Aorta (tissue), 5 donors: ENCODE measurements at regions not wholly inside any gene's neighbourhood (a gene's known extent, or its start where the extent isn't known, plus 50 kb on each side); places are given as distances from the start of the nearest gene placed in this dataset.

Experiments
- ATAC-seq: fragments of 200-7000 bp; cut with Tn5 transposase; one replicate; pipeline ENCODE4 v1.9.1; 2022; ENCODE audit warnings: moderate library complexity; ENCODE audit not compliant: low FRiP score
- DNase-seq, 2 donors: peaks; one replicate each; pipeline ENCODE4 v3.0.0-alpha.2; 2020
- H3K27ac ChIP-seq, 2 donors: one replicate each; pipeline ENCODE4 v1.5.1; 2013; ENCODE audit warnings: low read length in 2 of 2, mild to moderate bottlenecking in 2 of 2, moderate library complexity in 2 of 2, control low read depth in 1 of 2, inconsistent platforms in 1 of 2, low read depth in 1 of 2
- H3K27me3 ChIP-seq, 2 donors: one replicate each; pipeline ENCODE4 v1.6.1; 2013; ENCODE audit warnings: control low read depth in 1 of 2, low read length in 1 of 2, mild to moderate bottlenecking in 1 of 2, moderate library complexity in 1 of 2; ENCODE audit not compliant: insufficient read depth in 2 of 2, control insufficient read depth in 1 of 2
- H3K36me3 ChIP-seq, 2 donors: one replicate each; pipeline ENCODE4 v1.6.1; 2013; ENCODE audit warnings: control low read depth in 1 of 2, low read length in 1 of 2, mild to moderate bottlenecking in 1 of 2; ENCODE audit not compliant: insufficient read depth in 2 of 2, control insufficient read depth in 1 of 2
- H3K4me1 ChIP-seq, 2 donors: one replicate each; pipeline ENCODE4 v1.6.1; 2013; ENCODE audit warnings: low read length in 2 of 2, control low read depth in 1 of 2, mild to moderate bottlenecking in 1 of 2, moderate library complexity in 1 of 2; ENCODE audit not compliant: insufficient read depth in 2 of 2, control insufficient read depth in 1 of 2
- H3K4me3 ChIP-seq, 2 donors: one replicate each; pipeline ENCODE4 v1.5.1; 2013; ENCODE audit warnings: low read length in 2 of 2, control low read depth in 1 of 2, mild to moderate bottlenecking in 1 of 2
- H3K9me3 ChIP-seq: one replicate; pipeline ENCODE4 v1.6.1; 2013; ENCODE audit warnings: mild to moderate bottlenecking, low read length; ENCODE audit not compliant: control insufficient read depth
- WGBS, 2 donors: extraction: QIAGEN DNeasy Blood & Tissue Kit; methylation state at CpG; one replicate each; pipeline ENCODE4 v1.1.7; 2013; 5-methylcytosine and 5-hydroxymethylcytosine counted together
- intact Hi-C, 2 donors: fragments of 100-400 bp; cut with DNase I; formaldehyde crosslinking; loops; one replicate each; pipeline versions ENCODE4 v1.14.2 to v1.15.0; 2022
- donor health status: healthy with polysubstance abuse.
- donor health status: Bipolar disorder and iron deficiency.
- donor health status: DM: no; HTN: no; CAD: no.
- donor health status: DM: no; HTN: no; CAD: no.
- donor health status: DM: yes; HTN: yes; CAD: no.

DNA sequence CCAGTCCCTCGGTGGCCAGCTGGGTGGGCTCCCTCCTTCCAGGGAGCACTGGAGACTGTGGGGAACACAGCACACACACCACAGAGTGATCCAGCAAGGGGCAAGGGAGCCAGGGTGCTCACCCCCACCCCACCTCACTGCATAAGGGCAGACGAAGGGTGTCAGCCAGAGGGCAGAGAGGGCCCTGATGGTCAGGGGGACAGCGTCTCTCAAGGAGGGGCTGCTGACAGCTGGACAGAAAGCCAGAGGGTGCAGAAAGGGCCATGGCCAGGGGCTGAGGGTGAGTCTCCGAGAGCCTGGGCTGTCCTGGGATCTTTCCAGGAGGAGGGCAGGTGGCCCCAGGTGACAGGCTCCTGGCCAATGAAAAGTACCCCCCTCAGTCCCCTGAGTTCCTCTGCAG, 73.4 kb upstream of the PMEPA1 start:
- H3K27ac ChIP-seq = no peak overlapping the region
- no peak overlapping the region for H3K4me3 ChIP-seq
- no peaks in the 10 kb centered on the region for H3K4me1 ChIP-seq
- no peaks in the 10 kb centered on the region for H3K36me3 ChIP-seq
- ATAC-seq = no peak
- DNase-seq = no peak
- no peaks in the 10 kb centered on the region for H3K9me3 ChIP-seq
- 90 to 92% methylated on average over 3 to 4 of the region's 4 CpGs for WGBS, 2 donors
- intact Hi-C loops = no loop called here
- H3K27me3 ChIP-seq = no peaks in the 10 kb centered on the region

GRCh38 chr20:57782631-57783041, 72.8 kb upstream of the PMEPA1 start:
- no peak overlapping the region for H3K27ac ChIP-seq
- H3K4me3 ChIP-seq = no peak overlapping the region
- H3K36me3 ChIP-seq = no peaks in the 10 kb centered on the region
- DNase-seq (peak in 1 of 2 donors; percentile 66), ATAC-seq (no peak)
- intact Hi-C loops = no loop called here
- no peaks in the 10 kb centered on the region for H3K27me3 ChIP-seq
- no peaks in the 10 kb centered on the region for H3K9me3 ChIP-seq
- H3K4me1 ChIP-seq = no peaks in the 10 kb centered on the region
- WGBS, 2 donors = 77 to 81% methylated on average over 12 of the region's 12 CpGs

DNA sequence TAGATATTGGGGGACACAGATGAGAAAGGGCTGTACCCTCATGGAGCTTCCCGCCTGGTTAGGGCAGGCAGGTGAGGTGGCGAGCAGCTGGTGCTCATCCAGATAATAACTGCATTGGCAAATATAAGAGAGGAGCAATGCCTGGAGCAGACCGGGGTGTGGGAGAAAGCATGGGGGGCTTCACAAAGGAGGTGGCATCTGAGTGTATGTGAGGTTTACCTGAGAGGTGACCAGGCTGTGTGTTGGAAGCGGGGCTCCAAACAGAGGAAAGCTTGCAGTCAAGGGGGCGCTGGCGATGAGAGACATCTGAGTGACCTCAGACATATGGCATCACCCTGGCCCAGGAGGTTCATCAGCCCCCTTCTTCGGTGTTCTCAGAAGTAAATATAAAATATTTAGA, 72.1 kb upstream of the PMEPA1 start:
- Histone ChIP-seq H3K9me3 (no peaks in the 10 kb centered on the region), H3K27me3 (no peaks in the 10 kb centered on the region), H3K36me3 (no peaks in the 10 kb centered on the region), H3K4me3 (no peak overlapping the region), H3K4me1 (no peaks in the 10 kb centered on the region), H3K27ac (no peak overlapping the region)
- intact Hi-C loops = no loop called here
- no peak for ATAC-seq
- 92 to 98% methylated on average over 7 of the region's 7 CpGs for WGBS, 2 donors
- DNase-seq = no peak

DNA sequence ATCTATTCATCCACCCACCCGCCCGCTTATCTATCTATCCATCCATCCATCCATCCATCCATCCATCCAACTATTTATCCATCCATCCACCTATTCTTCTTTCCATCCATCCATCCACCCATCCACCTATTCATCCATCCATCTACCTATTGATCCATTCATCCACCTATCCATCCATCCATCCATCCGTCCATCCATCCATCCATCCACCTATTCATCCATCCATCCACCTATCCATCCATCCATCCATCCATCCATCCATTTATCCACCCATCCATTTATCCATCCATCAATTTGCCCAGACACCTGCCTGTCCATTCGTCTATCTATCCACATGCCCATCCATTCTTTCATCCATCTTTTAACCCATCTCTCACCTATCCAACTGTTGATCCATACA, 71.1 kb upstream of the PMEPA1 start:
- H3K4me1 ChIP-seq = no peaks in the 10 kb centered on the region
- intact Hi-C loops = no loop called here
- H3K27ac ChIP-seq = no peak overlapping the region
- H3K9me3 ChIP-seq = no peaks in the 10 kb centered on the region
- H3K27me3 ChIP-seq = no peaks in the 10 kb centered on the region
- DNase-seq (no peak), ATAC-seq (no peak)
- 94 to 96% methylated on average over 4 of the region's 4 CpGs for WGBS, 2 donors
- no peaks in the 10 kb centered on the region for H3K36me3 ChIP-seq
- H3K4me3 ChIP-seq = no peak overlapping the region

- DNase-seq (no peak), ATAC-seq (no peak)
- Histone ChIP-seq H3K9me3 (no peaks in the 10 kb centered on the region), H3K4me1 (no peaks in the 10 kb centered on the region), H3K27me3 (no peaks in the 10 kb centered on the region), H3K27ac (no peak overlapping the region), H3K4me3 (no peak overlapping the region), H3K36me3 (no peaks in the 10 kb centered on the region)
- WGBS, 2 donors = 90 to 91% methylated on average over 5 of the region's 5 CpGs
- intact Hi-C loops = no loop called here
Observed at GRCh38 chr20:57780398-57780797, 70.6 kb upstream of the PMEPA1 start.

DNA sequence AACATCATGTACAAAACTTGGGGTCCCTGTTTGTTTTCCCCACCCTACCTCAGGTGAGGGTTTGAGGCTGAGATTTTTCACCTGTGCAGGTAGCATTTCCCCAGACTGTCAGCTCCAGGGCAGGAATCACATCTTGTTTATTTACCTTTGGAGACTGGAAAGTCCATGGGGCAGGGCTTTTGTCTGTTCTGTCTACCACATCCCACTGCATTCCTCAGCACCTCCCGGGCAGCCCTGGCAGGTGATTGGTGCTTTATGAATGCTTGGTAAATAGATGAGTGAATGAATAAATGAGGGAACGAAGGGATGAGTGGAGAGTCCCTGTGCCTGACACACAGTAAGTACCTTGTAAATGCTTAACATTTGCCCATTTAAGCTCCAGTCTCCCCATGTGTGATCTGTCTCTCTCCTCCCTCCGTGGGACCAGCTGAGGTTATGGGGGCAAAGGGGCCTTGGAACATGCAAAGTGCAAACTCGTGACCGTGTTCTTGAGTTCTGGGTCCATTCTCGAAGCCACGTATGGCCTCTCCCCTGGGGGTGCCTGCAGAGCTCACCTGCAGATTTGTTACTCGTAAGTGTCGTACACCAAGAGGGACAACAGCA, 69.7 kb upstream of the PMEPA1 start:
- intact Hi-C loops = no loop called here
- 94 to 95% methylated on average over 9 of the region's 9 CpGs for WGBS, 2 donors
- Histone ChIP-seq H3K4me3 (no peak overlapping the region), H3K27ac (no peak overlapping the region), H3K27me3 (no peaks in the 10 kb centered on the region), H3K36me3 (no peaks in the 10 kb centered on the region), H3K4me1 (no peaks in the 10 kb centered on the region), H3K9me3 (no peaks in the 10 kb centered on the region)
- ATAC-seq = no peak
- DNase-seq = no peak

DNA sequence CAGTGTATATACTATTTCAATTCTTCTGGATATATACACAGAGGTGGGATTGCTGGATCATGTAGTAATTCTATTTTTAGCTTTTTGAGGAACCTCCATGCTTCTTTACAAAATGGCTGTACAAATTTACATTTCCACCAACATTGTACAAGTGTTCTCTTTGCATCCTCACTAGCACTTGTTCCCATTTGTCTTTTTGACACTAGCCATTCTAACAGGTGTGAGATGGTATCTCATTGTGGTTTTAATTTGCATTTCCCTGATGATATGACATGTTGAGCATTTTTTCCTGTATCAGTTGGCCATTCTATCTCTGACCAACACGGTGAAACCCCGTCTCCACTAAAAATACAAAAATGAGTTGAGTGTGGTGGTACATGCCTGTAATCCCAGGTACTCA, 68.1 kb upstream of the PMEPA1 start:
- DNase-seq = no peak
- 97 to 98% methylated on average over 2 of the region's 2 CpGs for WGBS, 2 donors
- intact Hi-C loops = no loop called here
- Histone ChIP-seq H3K27me3 (no peaks in the 10 kb centered on the region), H3K36me3 (no peaks in the 10 kb centered on the region), H3K4me3 (no peak overlapping the region), H3K4me1 (no peaks in the 10 kb centered on the region), H3K9me3 (no peaks in the 10 kb centered on the region), H3K27ac (no peak overlapping the region)
- no peak for ATAC-seq

DNA sequence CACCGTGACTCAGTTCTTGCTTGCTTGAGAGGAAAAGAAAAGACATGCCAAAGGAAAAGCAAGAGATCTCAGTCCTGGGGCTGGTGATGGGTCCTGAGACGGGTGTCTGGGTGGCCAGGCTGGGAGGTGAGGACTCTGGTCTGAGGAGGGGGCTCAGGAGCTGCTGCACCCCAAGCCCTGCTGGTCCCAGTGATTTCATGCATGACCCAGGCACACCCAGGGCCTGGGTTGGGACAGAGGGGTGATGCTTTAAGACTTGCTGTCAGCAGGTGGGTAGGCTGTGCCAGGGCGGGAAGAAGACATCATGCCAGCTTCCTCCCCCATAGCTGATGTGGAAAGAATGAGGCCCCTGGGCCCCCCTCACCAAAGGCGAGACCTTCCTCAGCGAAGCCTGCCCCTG, 65.1 kb upstream of the PMEPA1 start:
- Histone ChIP-seq H3K36me3 (no peaks in the 10 kb centered on the region), H3K4me1 (no peaks in the 10 kb centered on the region), H3K9me3 (no peaks in the 10 kb centered on the region), H3K27ac (no peak overlapping the region), H3K27me3 (no peaks in the 10 kb centered on the region), H3K4me3 (no peak overlapping the region)
- WGBS, 2 donors = 95 to 99% methylated on average over 5 of the region's 5 CpGs
- ATAC-seq (no peak), DNase-seq (no peak)
- intact Hi-C loops = no loop called here

DNA sequence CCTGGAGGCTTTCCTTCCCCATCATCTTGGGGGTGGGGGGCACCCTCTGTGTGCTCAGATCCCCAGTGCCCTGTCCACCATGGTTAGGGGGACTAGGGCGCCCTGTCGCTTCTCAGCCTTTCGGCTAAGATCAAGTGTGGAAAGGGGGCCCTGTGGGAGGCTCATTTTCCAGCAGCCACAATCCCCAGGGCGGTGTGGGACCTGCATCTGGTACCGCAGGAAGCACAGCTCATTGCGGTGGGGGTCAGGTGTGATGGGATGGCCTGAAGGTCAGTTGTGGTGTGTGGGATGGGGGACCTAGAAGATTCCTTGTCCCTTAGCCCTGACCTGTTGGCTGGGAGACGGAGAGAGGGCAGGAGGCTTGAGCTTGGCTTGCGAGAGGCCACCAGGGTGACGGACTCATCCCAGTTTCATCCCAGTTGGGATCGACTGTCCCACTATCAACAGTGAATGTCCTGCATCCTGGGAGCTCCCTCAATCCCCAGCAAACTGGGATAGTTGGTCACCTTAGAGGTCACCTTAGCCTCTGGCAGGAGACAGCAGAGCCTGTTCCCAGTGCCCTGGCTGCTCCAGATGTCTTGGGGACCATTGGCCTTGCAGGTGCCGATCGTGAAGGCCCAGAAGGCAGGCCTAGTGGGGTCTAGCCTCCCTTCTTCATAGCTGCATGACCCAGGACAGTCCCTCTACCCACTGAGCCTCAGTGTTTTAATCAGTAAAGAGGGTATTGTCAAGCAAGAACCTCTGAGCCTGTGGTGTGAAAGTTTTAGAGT, 64.5 kb upstream of the PMEPA1 start:
- H3K4me3 ChIP-seq = no peak overlapping the region
- intact Hi-C loops = no loop called here
- H3K36me3 ChIP-seq = no peaks in the 10 kb centered on the region
- H3K27me3 ChIP-seq = no peaks in the 10 kb centered on the region
- DNase-seq (no peak), ATAC-seq (no peak)
- no peaks in the 10 kb centered on the region for H3K4me1 ChIP-seq
- WGBS, 2 donors = 98 to 99% methylated on average over 12 of the region's 12 CpGs
- H3K9me3 ChIP-seq = no peaks in the 10 kb centered on the region
- H3K27ac ChIP-seq = no peak overlapping the region
